HG03060 (cell line): ENCODE measurements at regions not wholly inside any gene's neighbourhood (a gene's known extent, or its start where the extent isn't known, plus 50 kb on each side); places are given as distances from the start of the nearest gene placed in this dataset.
"Not testable (repeated sequence)": the region's sequence is repeated elsewhere in the genome, so short reads cannot be mapped to it uniquely, and the experiment has no call there.

Source experiments
- ATAC-seq: cut with Tn5 transposase; IDR thresholded peaks from one replicate; pipeline ENCODE4 v1.9.1; 2021; ENCODE audit warnings: low read depth, moderate number of reproducible peaks; ENCODE audit not compliant: unreplicated experiment

GRCh38 chr9:67312504-67312903 is 320.2 kb upstream of the SPATA31A3 start:
- not testable (repeated sequence) for ATAC-seq

DNA sequence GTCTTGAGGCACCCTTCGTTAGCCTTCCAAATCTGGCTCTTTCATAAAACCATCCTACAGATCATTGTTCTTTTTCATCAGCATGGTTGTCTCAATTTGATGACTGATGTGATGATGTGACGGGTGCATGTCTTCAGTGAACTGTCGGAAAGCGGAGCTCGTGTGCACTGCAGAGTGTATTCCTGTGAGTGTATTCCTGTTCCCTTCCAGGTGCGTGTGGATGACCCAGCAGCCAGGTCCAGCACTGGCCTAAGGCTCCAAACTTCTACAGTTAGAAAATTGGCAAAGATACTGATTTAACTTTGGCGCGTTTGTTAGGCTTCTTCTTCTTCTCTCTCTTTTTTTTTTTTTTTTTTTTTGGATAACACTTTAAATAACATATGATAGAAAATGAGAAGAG is 314.8 kb upstream of the SPATA31A3 start:
- ATAC-seq = not testable (repeated sequence)

DNA sequence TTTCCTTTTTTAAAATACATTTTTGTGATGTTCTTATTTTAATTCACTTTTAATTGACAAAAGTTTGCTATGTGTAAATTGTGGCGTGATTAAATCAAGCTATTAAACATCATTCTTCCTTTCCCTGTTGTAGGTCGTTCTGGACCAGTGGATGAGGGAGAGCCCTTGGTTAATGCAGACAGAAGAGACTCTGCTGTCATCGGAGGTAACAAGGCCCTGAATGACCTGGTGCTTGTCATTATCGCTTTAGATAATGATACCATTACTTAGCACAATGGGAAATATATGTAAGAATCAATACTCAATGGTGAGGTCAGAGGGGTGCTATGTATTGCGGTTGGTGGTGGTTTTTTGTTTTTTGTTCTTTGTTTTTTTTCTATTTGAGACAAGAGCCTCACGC is 296.4 kb upstream of the SPATA31A3 start:
- not testable (repeated sequence) for ATAC-seq

- ATAC-seq = not testable (repeated sequence)
Measured at GRCh38 chr9:67288117-67288735, 295.9 kb upstream of the SPATA31A3 start.

GRCh38 chr9:67284299-67284698 is 291.9 kb upstream of the SPATA31A3 start:
- ATAC-seq = not testable (repeated sequence)

DNA sequence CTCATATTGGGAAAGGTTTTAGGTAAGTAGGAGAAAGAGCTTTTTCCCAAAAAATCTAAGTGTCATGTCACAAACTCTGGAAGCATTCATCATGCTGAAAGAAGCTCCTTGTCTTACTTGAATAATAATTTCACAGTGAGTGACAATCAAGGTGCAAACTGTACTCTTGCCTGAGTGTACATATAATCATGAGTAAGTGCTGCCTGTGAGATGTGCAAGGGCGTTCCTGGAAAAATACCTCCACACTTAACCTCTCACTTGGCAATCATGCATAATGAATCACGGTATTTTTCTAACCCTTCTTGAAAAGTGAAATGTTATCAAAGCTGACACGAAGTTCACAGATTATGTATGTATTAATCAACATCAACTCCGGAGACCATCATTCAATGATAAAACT is 289.2 kb upstream of the SPATA31A3 start:
- ATAC-seq = not testable (repeated sequence)

DNA sequence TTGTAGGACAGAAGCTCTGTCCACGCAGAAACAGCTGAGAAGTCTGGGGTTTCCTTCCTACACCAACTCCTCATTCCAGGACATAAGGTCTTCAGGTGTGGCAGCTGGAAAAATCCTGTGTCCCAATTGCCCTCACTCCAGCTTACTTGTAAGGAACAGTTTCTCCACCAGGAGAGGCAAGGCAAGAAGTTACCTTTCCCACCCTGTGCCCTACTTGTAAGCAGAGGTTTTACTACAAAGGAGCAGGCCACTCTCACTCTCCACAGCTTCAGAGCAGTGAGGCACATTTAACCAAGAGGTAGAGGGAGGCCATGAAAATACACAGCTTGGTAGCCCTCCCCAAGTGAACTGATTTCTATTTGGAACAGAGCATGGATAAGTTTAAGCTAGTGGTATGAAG is 277.3 kb upstream of the SPATA31A3 start:
- not testable (repeated sequence) for ATAC-seq

GRCh38 chr9:67257894-67258293 is 265.5 kb upstream of the SPATA31A3 start:
- not testable (repeated sequence) for ATAC-seq

GRCh38 chr9:67248967-67249366 is 256.6 kb upstream of the SPATA31A3 start:
- ATAC-seq = not testable (repeated sequence)

- not testable (repeated sequence) for ATAC-seq
Measured at GRCh38 chr9:67212073-67212472, 219.7 kb upstream of the SPATA31A3 start.

DNA sequence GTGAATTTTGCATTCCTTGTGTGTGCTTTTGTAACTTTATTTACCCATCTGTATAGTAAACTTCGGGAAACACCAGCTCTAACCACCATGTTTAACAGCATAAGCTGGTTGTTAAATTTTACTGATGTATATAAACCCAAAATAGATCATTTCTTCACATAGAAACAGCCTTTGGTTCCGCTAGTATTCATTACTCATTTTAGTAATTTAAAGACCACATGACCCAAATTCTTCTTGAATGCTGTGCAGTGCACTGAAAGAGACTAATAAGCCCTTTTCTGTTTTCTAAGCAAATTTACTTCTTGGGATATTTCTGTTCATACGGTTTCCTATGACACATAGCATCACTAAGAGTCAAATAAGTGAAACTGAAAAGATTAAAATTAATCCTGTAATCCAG is 218.5 kb upstream of the SPATA31A3 start:
- ATAC-seq = not testable (repeated sequence)

DNA sequence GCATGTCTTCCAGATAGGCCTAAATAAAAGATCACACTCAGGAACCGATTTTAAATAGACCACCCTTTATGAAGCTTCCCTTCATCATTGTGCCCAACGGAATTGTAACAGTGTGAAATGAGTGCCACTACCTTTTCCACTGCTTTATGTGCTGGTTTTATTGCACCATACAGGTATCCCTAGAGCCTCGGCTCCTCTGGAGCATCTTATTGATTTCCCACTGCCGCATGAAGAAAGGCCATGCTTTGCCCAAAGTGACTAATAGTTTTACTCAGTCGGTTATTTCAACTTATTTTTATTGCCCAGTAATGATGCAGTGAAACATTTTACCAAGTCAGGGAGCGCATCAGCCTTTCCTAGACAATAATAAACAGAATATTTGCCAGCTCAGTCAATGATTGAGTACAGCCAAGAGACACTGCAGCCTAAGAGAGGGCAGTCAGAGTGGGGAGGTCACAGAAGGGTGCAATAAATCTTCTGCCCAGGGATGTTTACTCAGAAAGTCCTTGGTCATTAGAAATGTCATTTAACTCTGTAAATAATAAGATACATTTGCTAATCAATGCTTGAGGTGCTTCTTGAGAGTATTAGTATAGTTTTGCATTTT is 216.6 kb upstream of the SPATA31A3 start:
- not testable (repeated sequence) for ATAC-seq

DNA sequence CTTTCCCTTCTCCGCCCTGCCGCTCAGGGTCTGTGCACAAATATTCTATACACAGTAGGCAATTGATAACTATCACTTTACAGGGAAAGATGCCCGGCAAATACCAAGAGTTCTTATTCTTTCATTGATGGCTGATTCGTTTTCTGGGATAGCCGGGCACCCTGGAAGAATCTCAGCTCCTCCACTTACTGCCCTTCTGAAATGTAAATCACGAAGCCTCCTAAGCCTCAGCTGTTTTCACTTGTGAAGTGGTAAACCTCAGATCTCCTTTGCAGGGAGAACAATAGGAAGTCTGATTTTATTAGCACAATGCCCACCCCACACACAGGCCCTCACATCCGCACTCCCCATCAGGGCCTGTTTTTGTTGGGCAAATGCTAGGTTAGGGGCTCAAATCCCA is 203.8 kb upstream of the SPATA31A3 start:
- not testable (repeated sequence) for ATAC-seq

GRCh38 chr9:67195357-67195756 is 203.0 kb upstream of the SPATA31A3 start:
- ATAC-seq = not testable (repeated sequence)

GRCh38 chr9:67179185-67179584 is 186.8 kb upstream of the SPATA31A3 start:
- ATAC-seq = not testable (repeated sequence)

DNA sequence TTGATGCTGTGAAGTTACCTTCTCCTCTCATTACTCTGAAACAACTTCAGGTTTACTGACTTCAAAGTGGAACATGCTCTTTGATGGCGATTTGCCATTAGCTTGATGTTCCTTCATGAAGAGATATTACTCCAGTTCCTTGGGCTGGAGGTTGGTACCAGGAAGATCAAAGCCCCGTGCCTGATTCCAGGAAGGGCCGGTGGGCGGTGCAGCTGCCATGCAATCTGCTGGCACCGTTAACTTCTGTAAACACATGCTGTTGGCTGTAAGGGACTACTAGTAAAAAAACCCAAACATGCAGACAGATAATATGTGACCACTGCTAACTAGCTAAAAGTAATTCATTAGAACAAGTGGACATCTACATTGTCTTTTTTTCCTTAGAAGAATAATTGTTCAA is 182.8 kb upstream of the SPATA31A3 start:
- not testable (repeated sequence) for ATAC-seq

GRCh38 chr9:67171721-67172120 is 179.4 kb upstream of the SPATA31A3 start:
- not testable (repeated sequence) for ATAC-seq

GRCh38 chr9:67168530-67169157 is 176.3 kb upstream of the SPATA31A3 start:
- not testable (repeated sequence) for ATAC-seq

GRCh38 chr9:67166335-67166734 is 174.0 kb upstream of the SPATA31A3 start:
- not testable (repeated sequence) for ATAC-seq

DNA sequence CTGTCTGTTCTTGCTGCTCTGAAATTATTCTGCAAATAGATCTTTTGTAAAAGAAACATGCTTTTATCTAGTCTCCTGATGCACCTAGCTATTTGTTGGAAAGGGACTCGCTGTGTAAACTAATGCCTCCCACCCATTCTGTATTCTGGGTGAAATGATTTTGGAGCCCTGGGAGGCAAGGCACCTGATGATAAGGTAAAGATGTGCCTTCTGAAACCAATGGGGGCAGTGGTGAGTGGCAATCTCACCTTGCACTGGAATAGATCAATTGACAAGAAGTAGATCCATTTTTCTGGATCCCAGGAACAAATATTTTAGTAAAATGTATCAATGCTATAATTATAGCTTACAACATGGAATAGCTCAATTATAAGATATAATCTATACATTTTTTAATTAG is 170.5 kb upstream of the SPATA31A3 start:
- not testable (repeated sequence) for ATAC-seq

- ATAC-seq = not testable (repeated sequence)
Measured at GRCh38 chr9:67155218-67155617, 162.9 kb upstream of the SPATA31A3 start.

- not testable (repeated sequence) for ATAC-seq
Measured at GRCh38 chr9:67153501-67153900, 161.2 kb upstream of the SPATA31A3 start.
